OCI-LY1 (cell line): ENCODE measurements at regions not wholly inside any gene's neighbourhood (a gene's known extent, or its start where the extent isn't known, plus 50 kb on each side); places are given as distances from the start of the nearest gene placed in this dataset.

Source experiments
- H2AFZ ChIP-seq: fragments of 200-600 bp; sonication (generic), shearing (Covaris generic); 2 replicates; pipeline ENCODE4 v1.6.0; 2014; ENCODE audit warnings: antibody characterized with exemption, mild to moderate bottlenecking, low read length
- H3F3A ChIP-seq: fragments of 200-600 bp; sonication (generic), shearing (Covaris generic); 2 replicates; pipeline ENCODE4 v1.6.0; 2014; ENCODE audit warnings: mild to moderate bottlenecking, antibody characterized with exemption, low read length, moderate library complexity; ENCODE audit not compliant: insufficient read depth
- H3K27ac ChIP-seq: fragments of 200-600 bp; sonication (generic); 2 replicates; pipeline ENCODE4 v1.5.1; 2014; ENCODE audit warnings: low read length, mixed run types, mild to moderate bottlenecking, low read depth; ENCODE audit not compliant: poor library complexity, severe bottlenecking
- H3K27me3 ChIP-seq: fragments of 200-600 bp; sonication (generic); 2 replicates; pipeline ENCODE4 v1.6.0; 2014; ENCODE audit warnings: antibody characterized with exemption, mild to moderate bottlenecking, low read length, moderate library complexity; ENCODE audit not compliant: insufficient read depth
- H3K36me3 ChIP-seq: fragments of 200-600 bp; sonication (generic); 2 replicates; pipeline ENCODE4 v1.6.1; 2014; ENCODE audit warnings: mild to moderate bottlenecking, antibody characterized with exemption, low read length, moderate library complexity, mixed read lengths; ENCODE audit not compliant: insufficient read depth
- H3K4me1 ChIP-seq: fragments of 200-600 bp; sonication (generic); 2 replicates; pipeline ENCODE4 v1.5.1; 2014; ENCODE audit warnings: mild to moderate bottlenecking, low read length, moderate library complexity; ENCODE audit not compliant: insufficient read depth, severe bottlenecking
- H3K4me2 ChIP-seq: fragments of 200-600 bp; sonication (generic), shearing (Covaris generic); 2 replicates; pipeline ENCODE4 v1.6.1; 2014; ENCODE audit warnings: low read length
- H3K4me3 ChIP-seq: fragments of 200-600 bp; sonication (generic); 2 replicates; pipeline ENCODE4 v1.5.1; 2014; ENCODE audit warnings: low read length, low read depth, mild to moderate bottlenecking, mixed read lengths; ENCODE audit not compliant: poor library complexity, severe bottlenecking
- H3K79me2 ChIP-seq: fragments of 200-600 bp; shearing (Covaris generic); 2 replicates; pipeline ENCODE4 v1.6.1; 2016; ENCODE audit warnings: mixed run types, low read length, mixed read lengths; ENCODE audit not compliant: insufficient read depth
- H3K9ac ChIP-seq: fragments of 200-600 bp; sonication (generic), shearing (Covaris generic); 2 replicates; pipeline ENCODE4 v1.6.1; 2014; ENCODE audit warnings: mild to moderate bottlenecking, low read length, mixed read lengths
- H3K9me2 ChIP-seq: fragments of 200-600 bp; sonication (generic), shearing (Covaris generic); 2 replicates; pipeline ENCODE4 v1.6.1; 2014; ENCODE audit warnings: low read depth, mild to moderate bottlenecking, low read length, mixed read lengths
- H3K9me3 ChIP-seq: fragments of 200-600 bp; shearing (Covaris generic); 2 replicates; pipeline ENCODE4 v1.6.1; 2014; ENCODE audit warnings: low read length, mixed read lengths
- H4K20me1 ChIP-seq: fragments of 200-600 bp; sonication (generic), shearing (Covaris generic); 2 replicates; pipeline ENCODE4 v1.6.0; 2016; ENCODE audit warnings: mild to moderate bottlenecking, low read length; ENCODE audit not compliant: insufficient read depth
- CTCF ChIP-seq: fragments of 200-600 bp; sonication (generic), shearing (Covaris generic); IDR thresholded peaks from 2 replicates; pipeline ENCODE4 v1.5.1; 2017; ENCODE audit warnings: mild to moderate bottlenecking, antibody characterized with exemption, low read length, moderate library complexity, mixed read lengths
- EZH2 ChIP-seq: fragments of 200-600 bp; sonication (generic), shearing (Covaris generic); IDR thresholded peaks from 2 replicates; pipeline ENCODE4 v1.8.0; 2017; ENCODE audit warnings: borderline replicate concordance, mixed run types, mild to moderate bottlenecking, antibody characterized with exemption, low read length, moderate library complexity, mixed read lengths

GRCh38 chr16:52051414-52052172 lies 495.4 kb downstream of the TOX3 start:
- no peaks in the 10 kb centered on the region for H3K9me2 ChIP-seq
- no peaks in the 10 kb centered on the region for H3F3A ChIP-seq
- H3K4me2 ChIP-seq, result no peak overlapping the region
- H3K79me2 ChIP-seq, result no peaks in the 10 kb centered on the region
- H3K27me3 ChIP-seq, result no peaks in the 10 kb centered on the region
- H4K20me1 ChIP-seq, result no peaks in the 10 kb centered on the region
- no peak overlapping the region for H2AFZ ChIP-seq
- no peak overlapping the region for H3K27ac ChIP-seq
- H3K4me3 ChIP-seq, result no peak overlapping the region
- no peaks in the 10 kb centered on the region for H3K4me1 ChIP-seq
- no peaks in the 10 kb centered on the region for H3K9me3 ChIP-seq
- H3K36me3 ChIP-seq, result no peaks in the 10 kb centered on the region
- TF ChIP-seq EZH2, result no peak
- TF ChIP-seq CTCF, result no peak
- H3K9ac ChIP-seq, result no peak overlapping the region

GRCh38 chr16:52050418-52050817 lies 496.5 kb downstream of the TOX3 start:
- Histone ChIP-seq H3K4me2 (no peak overlapping the region), H3K79me2 (no peaks in the 10 kb centered on the region), H3K27ac (no peak overlapping the region), H4K20me1 (no peaks in the 10 kb centered on the region), H2AFZ (no peak overlapping the region), H3K36me3 (no peaks in the 10 kb centered on the region), H3K9ac (no peak overlapping the region), H3K4me3 (no peak overlapping the region), H3K9me3 (no peaks in the 10 kb centered on the region), H3F3A (no peaks in the 10 kb centered on the region), H3K9me2 (no peaks in the 10 kb centered on the region), H3K27me3 (no peaks in the 10 kb centered on the region), H3K4me1 (no peaks in the 10 kb centered on the region)
- no peak for TF ChIP-seq CTCF
- TF ChIP-seq EZH2, result no peak

- H3K27ac ChIP-seq, result no peak overlapping the region
- H3K36me3 ChIP-seq, result no peaks in the 10 kb centered on the region
- no peak overlapping the region for H3K4me2 ChIP-seq
- H3K79me2 ChIP-seq, result no peaks in the 10 kb centered on the region
- H3K9ac ChIP-seq, result no peak overlapping the region
- no peaks in the 10 kb centered on the region for H3K27me3 ChIP-seq
- TF ChIP-seq CTCF (no peak), EZH2 (no peak)
- H3K9me2 ChIP-seq, result no peaks in the 10 kb centered on the region
- H3F3A ChIP-seq, result no peaks in the 10 kb centered on the region
- H3K4me1 ChIP-seq, result no peaks in the 10 kb centered on the region
- H2AFZ ChIP-seq, result no peak overlapping the region
- no peaks in the 10 kb centered on the region for H4K20me1 ChIP-seq
- H3K9me3 ChIP-seq, result no peaks in the 10 kb centered on the region
- no peak overlapping the region for H3K4me3 ChIP-seq
These were observed 511.5 kb downstream of the TOX3 start for GRCh38 chr16:52035436-52035835.
